ENCODE measurements at regions not wholly inside any gene's neighbourhood (a gene's known extent, or its start where the extent isn't known, plus 50 kb on each side); places are given as distances from the start of the nearest gene placed in this dataset.

- TF ChIP-seq IRF2 (CRISPR knock-in tag; IDR thresholded peaks at IDR 0.05; ENCODE audit: borderline replicate concordance, low read depth) (no peak), CTCF (IDR thresholded peaks at IDR 0.05) (no peak), MLX (CRISPR knock-in tag; IDR thresholded peaks at IDR 0.05) (no peak), ETV6 (CRISPR knock-in tag; IDR thresholded peaks at IDR 0.05) (no peak), CBFB (CRISPR knock-in tag; IDR thresholded peaks at IDR 0.05; ENCODE audit: low read depth) (no peak), JUN (CRISPR knock-in tag; IDR thresholded peaks at IDR 0.05) (no peak), FOXP1 (CRISPR knock-in tag; IDR thresholded peaks at IDR 0.05; ENCODE audit: borderline replicate concordance) (no peak), MAX (CRISPR knock-in tag; IDR thresholded peaks at IDR 0.05) (no peak), NFATC4 (CRISPR knock-in tag; IDR thresholded peaks at IDR 0.05) (no peak), MXD4 (CRISPR knock-in tag; IDR thresholded peaks at IDR 0.05; ENCODE audit: borderline replicate concordance) (no peak), TP53 (CRISPR knock-in tag; IDR thresholded peaks at IDR 0.05) (no peak), ESRRA (CRISPR knock-in tag; IDR thresholded peaks at IDR 0.05; ENCODE audit: borderline replicate concordance) (no peak), SOX15 (CRISPR knock-in tag; IDR thresholded peaks at IDR 0.05) (no peak)
Observed at GRCh38 chr19:28917621-28918020, 295.3 kb downstream of the UQCRFS1 start.

All from WTC11 (cell line).